ENCODE measurements at regions not wholly inside any gene's neighbourhood (a gene's known extent, or its start where the extent isn't known, plus 50 kb on each side); places are given as distances from the start of the nearest gene placed in this dataset.

DNA sequence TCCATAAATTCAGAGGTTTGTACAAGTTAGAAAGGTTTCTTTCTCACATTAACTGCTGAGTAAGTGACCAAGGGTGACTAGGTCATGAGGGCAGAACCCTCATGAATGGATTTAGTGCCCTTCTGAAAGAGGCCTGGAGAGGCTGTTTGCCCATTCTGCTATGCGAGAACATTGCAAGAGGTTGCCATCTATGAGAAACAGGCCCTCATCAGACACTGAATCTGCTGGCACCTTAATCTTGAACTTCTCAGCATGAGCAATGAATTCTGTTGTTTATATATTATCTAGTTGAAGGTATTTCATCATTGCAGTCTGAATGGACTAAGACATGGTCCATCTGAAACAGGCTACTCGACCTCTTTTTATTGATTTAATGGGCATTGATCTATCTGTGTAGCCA, 96.2 kb upstream of the GPRIN3 start:
- Histone ChIP-seq H2BK15ac (ENCODE audit: low read length) (no peak overlapping the region), H4K91ac (ENCODE audit: low read depth, low read length, poor library complexity) (no peak overlapping the region), H2BK5ac (ENCODE audit: low read length) (no peak overlapping the region), H3K79me1 (ENCODE audit: low read depth, low read length) (no peaks in the 10 kb centered on the region), H3K4ac (ENCODE audit: low read length) (no peak overlapping the region), H2BK12ac (ENCODE audit: low read length) (no peak overlapping the region), H3K4me1 (ENCODE audit: control insufficient read depth in 2 of 2, insufficient read depth in 1 of 2, low read depth in 1 of 2, low read length in 2 of 2) (peaks cover 0 to 2% of the 10 kb centered on the region in 2 donors), H4K8ac (ENCODE audit: low read depth, low read length) (no peak overlapping the region), H3K27ac (replicated peaks; ENCODE audit: low read length) (no peak overlapping the region), H3K4me2 (ENCODE audit: insufficient read depth, low read length, poor library complexity, severe bottlenecking) (no peak overlapping the region), H3K18ac (ENCODE audit: low read length) (no peak overlapping the region), H3K9me3 (replicated peaks in 1 of 2; ENCODE audit: control insufficient read depth in 2 of 2, insufficient read depth in 1 of 2, low read depth in 1 of 2, low read length in 2 of 2) (no peaks in the 10 kb centered on the region), H3K27me3 (ENCODE audit: control insufficient read depth in 3 of 3, insufficient read depth in 3 of 3, low read depth in 1 of 3, low read length in 3 of 3) (no peaks in the 10 kb centered on the region), H2AK5ac (ENCODE audit: low read depth, low read length) (no peak overlapping the region), H3K14ac (ENCODE audit: low read length) (no peak overlapping the region), H3K23ac (ENCODE audit: low read depth, low read length, poor library complexity) (no peak overlapping the region), H3K4me3 (ENCODE audit: low read length in 2 of 2) (no peak overlapping the region), H3K36me3 (replicated peaks in 1 of 2; ENCODE audit: control insufficient read depth in 2 of 2, insufficient read depth in 2 of 2, low read length in 2 of 2) (no peaks in the 10 kb centered on the region), H2AFZ (ENCODE audit: low read length) (no peak overlapping the region), H2BK120ac (ENCODE audit: low read depth, low read length) (no peak overlapping the region), H3K9ac (ENCODE audit: low read depth, low read length, poor library complexity) (no peak overlapping the region)
- DNase-seq (ENCODE audit: low spot score), result no peak
- no CpG with 5 or more reads among the region's 2 CpGs for WGBS, 2 donors (ENCODE audit: extremely low coverage in 2 of 2, insufficient read length in 2 of 2, insufficient replicate concordance in 1 of 2)

DNA sequence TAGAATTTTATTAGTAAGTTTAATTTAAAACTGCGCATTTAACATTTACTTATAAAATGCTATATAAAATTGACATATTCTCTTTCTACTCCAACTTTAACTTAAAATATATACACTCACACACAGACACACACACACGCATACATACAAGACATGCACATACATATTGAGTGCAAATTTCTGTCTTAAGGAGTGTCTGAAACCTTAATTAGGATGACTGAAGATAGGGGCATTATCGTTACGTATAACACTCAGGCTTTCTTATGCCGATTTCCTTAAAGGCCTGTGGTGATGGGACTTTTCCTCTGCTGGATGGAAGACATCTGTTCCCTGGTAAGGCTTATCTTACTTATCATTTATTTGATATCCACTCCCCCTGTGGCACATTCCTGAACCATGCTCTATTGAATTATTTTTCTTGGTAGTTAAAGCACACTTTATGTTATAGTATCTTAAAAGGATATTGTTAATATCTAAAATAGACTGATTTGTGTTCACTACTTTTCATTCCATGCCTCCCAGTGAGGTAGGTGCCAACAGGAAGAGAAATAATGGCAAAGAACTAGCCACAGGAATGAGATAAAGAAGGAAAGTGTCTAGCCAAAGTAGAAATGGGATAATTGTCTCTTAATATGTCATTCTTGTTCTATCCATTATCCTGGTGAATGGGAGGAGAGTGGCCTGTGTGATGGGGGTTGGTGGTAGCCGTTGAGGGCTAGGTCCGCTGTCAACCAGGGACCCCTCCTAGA, 92.9 kb upstream of the GPRIN3 start:
- no peaks in the 10 kb centered on the region for H3K9me3 ChIP-seq (replicated peaks in 1 of 2; ENCODE audit: control insufficient read depth in 2 of 2, insufficient read depth in 1 of 2, low read depth in 1 of 2, low read length in 2 of 2)
- WGBS, 2 donors (ENCODE audit: extremely low coverage in 2 of 2, insufficient read length in 2 of 2, insufficient replicate concordance in 1 of 2), result 100% methylated on average over 1 of the region's 7 CpGs; no CpG with 5 or more reads in 1 of the 2 donors

DNA sequence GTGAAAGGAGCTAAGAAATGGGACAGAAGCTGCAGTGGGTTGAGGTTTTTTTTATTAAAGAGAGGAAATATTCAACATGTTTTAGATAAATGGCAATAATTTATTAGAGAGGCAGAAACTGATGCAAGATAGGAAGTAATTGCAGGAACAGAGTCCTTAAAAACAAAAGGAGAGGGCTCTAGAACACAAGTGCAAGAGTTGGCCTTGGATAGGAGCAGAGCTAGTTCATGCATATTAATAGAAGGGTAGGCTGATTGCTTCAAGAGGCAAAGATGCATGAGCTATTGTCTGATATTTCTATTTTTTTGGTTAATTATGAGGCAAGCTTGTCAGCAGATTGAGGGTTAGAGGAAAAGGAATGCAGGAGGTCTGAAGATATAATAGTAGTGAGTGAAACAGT, 91.0 kb upstream of the GPRIN3 start:
- no peak overlapping the region for H2BK120ac ChIP-seq (ENCODE audit: low read depth, low read length)
- H2BK15ac ChIP-seq (ENCODE audit: low read length), result no peak overlapping the region
- no peak overlapping the region for H3K18ac ChIP-seq (ENCODE audit: low read length)
- H4K91ac ChIP-seq (ENCODE audit: low read depth, low read length, poor library complexity), result no peak overlapping the region
- H3K4me2 ChIP-seq (ENCODE audit: insufficient read depth, low read length, poor library complexity, severe bottlenecking), result no peak overlapping the region
- no peaks in the 10 kb centered on the region for H3K9me3 ChIP-seq (replicated peaks in 1 of 2; ENCODE audit: control insufficient read depth in 2 of 2, insufficient read depth in 1 of 2, low read depth in 1 of 2, low read length in 2 of 2)
- H3K14ac ChIP-seq (ENCODE audit: low read length), result no peak overlapping the region
- no peaks in the 10 kb centered on the region for H3K27me3 ChIP-seq (ENCODE audit: control insufficient read depth in 3 of 3, insufficient read depth in 3 of 3, low read depth in 1 of 3, low read length in 3 of 3)
- no peak for DNase-seq (ENCODE audit: low spot score)
- H2AK5ac ChIP-seq (ENCODE audit: low read depth, low read length), result no peak overlapping the region
- no peak overlapping the region for H2BK12ac ChIP-seq (ENCODE audit: low read length)
- no peak overlapping the region for H4K8ac ChIP-seq (ENCODE audit: low read depth, low read length)
- no peak overlapping the region for H3K27ac ChIP-seq (replicated peaks; ENCODE audit: low read length)
- no peak overlapping the region for H3K9ac ChIP-seq (ENCODE audit: low read depth, low read length, poor library complexity)
- no peaks in the 10 kb centered on the region for H3K4me1 ChIP-seq (ENCODE audit: control insufficient read depth in 2 of 2, insufficient read depth in 1 of 2, low read depth in 1 of 2, low read length in 2 of 2)
- no peaks in the 10 kb centered on the region for H3K79me1 ChIP-seq (ENCODE audit: low read depth, low read length)
- no peak overlapping the region for H2AFZ ChIP-seq (ENCODE audit: low read length)
- no peak overlapping the region for H3K4me3 ChIP-seq (ENCODE audit: low read length in 2 of 2)
- no peaks in the 10 kb centered on the region for H3K36me3 ChIP-seq (replicated peaks in 1 of 2; ENCODE audit: control insufficient read depth in 2 of 2, insufficient read depth in 2 of 2, low read length in 2 of 2)
- no peak overlapping the region for H3K23ac ChIP-seq (ENCODE audit: low read depth, low read length, poor library complexity)
- no peak overlapping the region for H3K4ac ChIP-seq (ENCODE audit: low read length)
- H2BK5ac ChIP-seq (ENCODE audit: low read length), result no peak overlapping the region

More for the DNA sequence above, 92.9 kb upstream of the GPRIN3 start:
- Histone ChIP-seq H4K91ac (ENCODE audit: low read depth, low read length, poor library complexity) (no peak overlapping the region), H3K4me3 (ENCODE audit: low read length in 2 of 2) (peak overlapping the region in 1 of 2 donors; percentile 14), H3K18ac (ENCODE audit: low read length) (no peak overlapping the region), H3K36me3 (replicated peaks in 1 of 2; ENCODE audit: control insufficient read depth in 2 of 2, insufficient read depth in 2 of 2, low read length in 2 of 2) (no peaks in the 10 kb centered on the region), H2BK15ac (ENCODE audit: low read length) (no peak overlapping the region), H3K79me1 (ENCODE audit: low read depth, low read length) (no peaks in the 10 kb centered on the region), H3K27me3 (ENCODE audit: control insufficient read depth in 3 of 3, insufficient read depth in 3 of 3, low read depth in 1 of 3, low read length in 3 of 3) (no peaks in the 10 kb centered on the region), H3K9ac (ENCODE audit: low read depth, low read length, poor library complexity) (no peak overlapping the region), H2BK12ac (ENCODE audit: low read length) (no peak overlapping the region), H2BK120ac (ENCODE audit: low read depth, low read length) (no peak overlapping the region), H3K27ac (replicated peaks; ENCODE audit: low read length) (no peak overlapping the region), H3K23ac (ENCODE audit: low read depth, low read length, poor library complexity) (no peak overlapping the region), H2AK5ac (ENCODE audit: low read depth, low read length) (no peak overlapping the region), H3K14ac (ENCODE audit: low read length) (no peak overlapping the region), H3K4me2 (ENCODE audit: insufficient read depth, low read length, poor library complexity, severe bottlenecking) (no peak overlapping the region), H4K8ac (ENCODE audit: low read depth, low read length) (no peak overlapping the region), H2BK5ac (ENCODE audit: low read length) (no peak overlapping the region), H3K4me1 (ENCODE audit: control insufficient read depth in 2 of 2, insufficient read depth in 1 of 2, low read depth in 1 of 2, low read length in 2 of 2) (peaks cover 0 to 2% of the 10 kb centered on the region in 2 donors), H3K4ac (ENCODE audit: low read length) (no peak overlapping the region), H2AFZ (ENCODE audit: low read length) (no peak overlapping the region)
- no peak for DNase-seq (ENCODE audit: low spot score)

DNA sequence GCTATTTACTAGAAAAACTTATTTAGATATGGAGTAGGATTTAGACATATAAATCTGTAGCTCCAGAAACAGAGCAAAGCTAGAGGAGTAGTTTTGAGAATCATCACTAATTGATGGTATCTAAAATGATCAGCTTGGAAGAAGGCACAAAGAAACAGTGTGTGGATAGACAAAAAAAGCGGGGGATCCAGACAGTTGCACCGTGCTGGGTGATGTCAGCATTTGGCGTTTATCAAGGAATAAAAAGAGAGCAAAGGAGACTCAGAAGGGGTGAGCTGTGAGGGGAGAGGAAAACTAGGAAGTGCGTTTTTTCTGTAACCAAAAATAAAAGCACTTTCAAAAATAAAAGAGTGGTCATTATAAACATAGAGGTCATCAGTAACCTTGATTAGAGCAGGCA, 90.5 kb upstream of the GPRIN3 start:
- no peak overlapping the region for H3K18ac ChIP-seq (ENCODE audit: low read length)
- H2BK120ac ChIP-seq (ENCODE audit: low read depth, low read length), result no peak overlapping the region
- no CpG with 5 or more reads among the region's 4 CpGs for WGBS, 2 donors (ENCODE audit: extremely low coverage in 2 of 2, insufficient read length in 2 of 2, insufficient replicate concordance in 1 of 2)
- no peaks in the 10 kb centered on the region for H3K36me3 ChIP-seq (replicated peaks in 1 of 2; ENCODE audit: control insufficient read depth in 2 of 2, insufficient read depth in 2 of 2, low read length in 2 of 2)
- no peak overlapping the region for H2AK5ac ChIP-seq (ENCODE audit: low read depth, low read length)
- DNase-seq (ENCODE audit: low spot score), result no peak
- no peak overlapping the region for H4K8ac ChIP-seq (ENCODE audit: low read depth, low read length)
- no peaks in the 10 kb centered on the region for H3K9me3 ChIP-seq (replicated peaks in 1 of 2; ENCODE audit: control insufficient read depth in 2 of 2, insufficient read depth in 1 of 2, low read depth in 1 of 2, low read length in 2 of 2)
- H2BK12ac ChIP-seq (ENCODE audit: low read length), result no peak overlapping the region
- no peak overlapping the region for H3K9ac ChIP-seq (ENCODE audit: low read depth, low read length, poor library complexity)
- H2BK15ac ChIP-seq (ENCODE audit: low read length), result no peak overlapping the region
- no peak overlapping the region for H2AFZ ChIP-seq (ENCODE audit: low read length)
- no peak overlapping the region for H3K4me2 ChIP-seq (ENCODE audit: insufficient read depth, low read length, poor library complexity, severe bottlenecking)
- H3K27ac ChIP-seq (replicated peaks; ENCODE audit: low read length), result no peak overlapping the region
- H2BK5ac ChIP-seq (ENCODE audit: low read length), result no peak overlapping the region
- no peak overlapping the region for H3K14ac ChIP-seq (ENCODE audit: low read length)
- no peak overlapping the region for H3K4ac ChIP-seq (ENCODE audit: low read length)
- no peak overlapping the region for H3K23ac ChIP-seq (ENCODE audit: low read depth, low read length, poor library complexity)
- H4K91ac ChIP-seq (ENCODE audit: low read depth, low read length, poor library complexity), result no peak overlapping the region
- H3K79me1 ChIP-seq (ENCODE audit: low read depth, low read length), result no peaks in the 10 kb centered on the region
- no peak overlapping the region for H3K4me3 ChIP-seq (ENCODE audit: low read length in 2 of 2)
- no peaks in the 10 kb centered on the region for H3K4me1 ChIP-seq (ENCODE audit: control insufficient read depth in 2 of 2, insufficient read depth in 1 of 2, low read depth in 1 of 2, low read length in 2 of 2)
- H3K27me3 ChIP-seq (ENCODE audit: control insufficient read depth in 3 of 3, insufficient read depth in 3 of 3, low read depth in 1 of 3, low read length in 3 of 3), result no peaks in the 10 kb centered on the region

All from neuronal stem cell (in vitro differentiated cells).